Calu3 (cell line): ENCODE measurements at regions not wholly inside any gene's neighbourhood (a gene's known extent, or its start where the extent isn't known, plus 50 kb on each side); places are given as distances from the start of the nearest gene placed in this dataset.

Experiments
- BruUV-seq: library from RNA; stranded (reverse); fragments of 400-500 nt; replicated peaks from 2 replicates; lab custom pipeline; 2021; lab: Mats Ljungman, UMichigan
- CTCF ChIA-PET: fragments of 300-600 bp; sonication (Branson Sonifier 250); formaldehyde crosslinking; loops from one replicate; lab custom pipeline; 2022; ENCODE audit warnings: antibody characterized with exemption; lab: Charles Lee
- DNase-seq: peaks from one replicate; pipeline ENCODE4 v3.0.0; 2022
- H3K27ac Mint-ChIP-seq: one replicate; pipeline ENCODE4 v1.8.0; 2022; ENCODE audit warnings: mixed read lengths; ENCODE audit not compliant: unreplicated experiment
- H3K27me3 Mint-ChIP-seq: one replicate; pipeline ENCODE4 v1.8.0; 2022; ENCODE audit warnings: mixed read lengths; ENCODE audit not compliant: unreplicated experiment
- H3K36me3 Mint-ChIP-seq: one replicate; pipeline ENCODE4 v1.8.0; 2022; ENCODE audit warnings: mild to moderate bottlenecking, moderate library complexity, mixed read lengths; ENCODE audit not compliant: insufficient read depth, unreplicated experiment
- H3K4me1 Mint-ChIP-seq: one replicate; pipeline ENCODE4 v1.8.0; 2022; ENCODE audit warnings: mild to moderate bottlenecking, low read depth, mixed read lengths; ENCODE audit not compliant: unreplicated experiment
- H3K4me3 Mint-ChIP-seq: one replicate; pipeline ENCODE4 v1.8.0; 2022; ENCODE audit warnings: mild to moderate bottlenecking, low read depth, moderate library complexity, mixed read lengths; ENCODE audit not compliant: unreplicated experiment
- H3K9me3 Mint-ChIP-seq: one replicate; pipeline ENCODE4 v1.8.0; 2022; ENCODE audit warnings: low read depth, mixed read lengths; ENCODE audit not compliant: unreplicated experiment
- intact Hi-C: fragments of 100-400 bp; cut with micrococcal nuclease; formaldehyde crosslinking; loops from one replicate; pipeline ENCODE4 v1.10.0; 2022; ENCODE audit not compliant: unreplicated experiment
- TF ChIP-seq, protein P1 (sequence below): fragments of 200-600 bp; IDR thresholded peaks from one replicate; pipeline ENCODE4 v1.8.0; 2022; ENCODE audit warnings: antibody characterized with exemption; ENCODE audit not compliant: unreplicated experiment

DNA sequence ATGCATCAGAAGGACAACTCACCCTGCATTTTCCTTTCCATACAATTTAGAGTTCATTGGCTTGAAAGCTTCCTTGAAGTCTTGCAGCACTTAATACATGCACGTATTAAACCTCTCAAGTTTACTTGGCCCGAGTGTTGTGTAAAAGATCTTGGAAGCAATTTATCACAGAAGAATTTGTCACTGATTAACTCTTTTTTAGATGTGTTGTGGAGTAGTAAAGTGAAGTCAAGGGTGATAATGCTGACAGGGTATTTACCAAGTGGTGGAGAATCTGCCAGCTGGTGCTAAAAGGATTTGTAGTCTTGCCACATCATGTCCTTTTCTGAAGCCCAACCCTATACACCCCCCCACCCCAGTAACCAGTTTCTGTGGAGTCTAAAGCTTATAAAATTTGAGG is 421.0 kb upstream of the MIR17HG start:
- H3K4me3 Mint-ChIP-seq: no peak overlapping the region
- DNase-seq: no peak
- no peaks in the 10 kb centered on the region for H3K36me3 Mint-ChIP-seq
- H3K27me3 Mint-ChIP-seq: no peaks in the 10 kb centered on the region
- TF ChIP-seq, protein P1, sequence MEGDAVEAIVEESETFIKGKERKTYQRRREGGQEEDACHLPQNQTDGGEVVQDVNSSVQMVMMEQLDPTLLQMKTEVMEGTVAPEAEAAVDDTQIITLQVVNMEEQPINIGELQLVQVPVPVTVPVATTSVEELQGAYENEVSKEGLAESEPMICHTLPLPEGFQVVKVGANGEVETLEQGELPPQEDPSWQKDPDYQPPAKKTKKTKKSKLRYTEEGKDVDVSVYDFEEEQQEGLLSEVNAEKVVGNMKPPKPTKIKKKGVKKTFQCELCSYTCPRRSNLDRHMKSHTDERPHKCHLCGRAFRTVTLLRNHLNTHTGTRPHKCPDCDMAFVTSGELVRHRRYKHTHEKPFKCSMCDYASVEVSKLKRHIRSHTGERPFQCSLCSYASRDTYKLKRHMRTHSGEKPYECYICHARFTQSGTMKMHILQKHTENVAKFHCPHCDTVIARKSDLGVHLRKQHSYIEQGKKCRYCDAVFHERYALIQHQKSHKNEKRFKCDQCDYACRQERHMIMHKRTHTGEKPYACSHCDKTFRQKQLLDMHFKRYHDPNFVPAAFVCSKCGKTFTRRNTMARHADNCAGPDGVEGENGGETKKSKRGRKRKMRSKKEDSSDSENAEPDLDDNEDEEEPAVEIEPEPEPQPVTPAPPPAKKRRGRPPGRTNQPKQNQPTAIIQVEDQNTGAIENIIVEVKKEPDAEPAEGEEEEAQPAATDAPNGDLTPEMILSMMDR: no peak
- H3K4me1 Mint-ChIP-seq: no peaks in the 10 kb centered on the region
- CTCF ChIA-PET: no interaction called here
- intact Hi-C loops: no loop called here
- BruUV-seq: no TSS peak
- no peak overlapping the region for H3K27ac Mint-ChIP-seq
- H3K9me3 Mint-ChIP-seq: no peaks in the 10 kb centered on the region

DNA sequence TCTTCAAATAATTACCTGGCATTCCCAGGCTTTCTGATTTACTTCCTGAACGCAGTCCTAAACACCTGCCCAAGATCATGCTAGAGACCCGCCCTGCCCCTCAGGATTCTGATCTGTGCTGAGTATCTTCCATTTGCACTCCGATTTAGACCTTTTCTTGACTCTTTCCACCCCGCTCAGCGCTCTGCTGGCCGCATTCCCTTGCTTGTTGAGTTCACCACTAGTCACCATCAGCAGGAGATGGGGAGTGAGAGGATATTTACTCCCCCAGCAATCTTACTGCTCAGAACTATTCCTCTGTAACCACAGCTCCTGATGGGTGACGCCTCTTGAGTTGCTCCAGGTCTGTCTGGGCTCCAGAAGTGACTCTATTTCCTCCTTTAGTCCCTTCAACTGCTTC is 419.4 kb upstream of the MIR17HG start:
- BruUV-seq: no TSS peak
- H3K9me3 Mint-ChIP-seq: no peaks in the 10 kb centered on the region

DNA sequence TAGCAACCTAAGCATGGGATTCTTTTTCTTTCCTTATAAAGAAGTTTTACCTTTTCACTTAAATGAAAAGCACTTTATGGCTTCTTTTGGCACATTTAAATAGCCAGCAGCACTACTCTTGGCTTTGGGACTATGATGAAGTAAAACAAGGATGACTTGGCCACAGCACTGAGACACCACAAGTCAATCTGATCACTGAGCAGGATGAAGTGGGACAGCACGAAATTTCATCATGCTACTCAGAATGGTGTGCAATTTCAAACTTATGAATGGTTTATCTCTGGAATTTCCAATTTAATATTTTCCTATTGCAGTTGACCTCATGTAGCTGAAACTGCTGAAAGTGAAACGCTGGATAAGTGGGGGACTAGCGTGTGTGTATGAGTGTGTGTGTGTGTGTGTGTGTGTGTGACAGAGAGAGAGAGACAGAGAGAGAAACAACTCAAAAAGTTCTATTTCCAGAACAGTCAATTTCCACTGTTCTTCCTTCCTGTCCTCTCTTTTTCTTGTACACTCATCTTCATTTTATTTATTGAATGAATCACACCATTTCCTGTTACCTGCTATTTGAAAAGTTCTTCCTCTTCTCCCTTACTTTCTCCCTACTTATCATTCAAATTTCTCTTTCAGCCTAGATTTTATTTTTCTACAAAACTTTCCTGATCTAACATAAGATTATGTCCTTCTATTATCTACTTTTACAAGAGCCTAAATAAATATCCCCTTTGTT is 414.2 kb upstream of the MIR17HG start:
- Mint-ChIP-seq H3K36me3 (no peaks in the 10 kb centered on the region), H3K4me1 (no peaks in the 10 kb centered on the region), H3K4me3 (no peak overlapping the region), H3K27ac (no peak overlapping the region), H3K27me3 (no peaks in the 10 kb centered on the region), H3K9me3 (no peaks in the 10 kb centered on the region)
- CTCF ChIA-PET: no interaction called here
- intact Hi-C loops: no loop called here
- DNase-seq: no peak
- TF ChIP-seq, protein P1: no peak
- no TSS peak for BruUV-seq

More for the DNA sequence above, 419.4 kb upstream of the MIR17HG start:
- CTCF ChIA-PET: no interaction called here
- Mint-ChIP-seq H3K27ac (no peak overlapping the region), H3K36me3 (no peaks in the 10 kb centered on the region), H3K4me3 (no peak overlapping the region), H3K27me3 (no peaks in the 10 kb centered on the region), H3K4me1 (no peaks in the 10 kb centered on the region)
- intact Hi-C loops: no loop called here
- DNase-seq: no peak
- TF ChIP-seq, protein P1: no peak

DNA sequence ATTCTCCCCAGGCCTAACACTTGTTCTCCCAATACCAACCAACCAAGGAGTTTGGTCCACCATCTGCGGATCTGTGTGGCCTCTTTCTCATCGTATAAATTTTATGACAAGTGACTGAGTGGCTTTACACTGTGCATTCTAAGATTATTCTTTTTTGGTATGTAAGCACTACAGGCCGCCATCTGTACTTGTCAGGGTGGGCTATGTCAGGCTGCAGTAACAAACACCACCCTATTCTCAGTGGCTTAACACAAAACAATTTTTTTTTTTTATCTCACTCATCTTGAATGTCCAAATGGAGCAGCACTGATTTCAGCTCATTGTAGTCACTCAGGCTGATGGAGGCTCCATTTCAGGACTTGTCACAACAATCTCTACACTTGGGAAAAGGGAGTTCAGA is 412.7 kb upstream of the MIR17HG start:
- Mint-ChIP-seq H3K27me3 (no peaks in the 10 kb centered on the region), H3K27ac (no peak overlapping the region), H3K4me1 (no peaks in the 10 kb centered on the region), H3K9me3 (no peaks in the 10 kb centered on the region), H3K36me3 (no peaks in the 10 kb centered on the region), H3K4me3 (no peak overlapping the region)
- BruUV-seq: no TSS peak
- no peak for DNase-seq
- intact Hi-C loops: no loop called here
- CTCF ChIA-PET: no interaction called here
- TF ChIP-seq, protein P1: no peak
